MM.1S (cell line): ENCODE measurements at regions not wholly inside any gene's neighbourhood (a gene's known extent, or its start where the extent isn't known, plus 50 kb on each side); places are given as distances from the start of the nearest gene placed in this dataset.

Experiments
- EZH2 ChIP-seq: fragments of 300-600 bp; sonication (generic); optimal IDR thresholded peaks from 2 replicates; pipeline ENCODE3; 2017; ENCODE audit warnings: low read depth, mild to moderate bottlenecking, antibody characterized with exemption, low read length, mixed read lengths
- EZH2phosphoT487 ChIP-seq: fragments of 300-600 bp; sonication (generic); IDR thresholded peaks from 2 replicates; pipeline ENCODE4 v1.6.1; 2018; ENCODE audit warnings: antibody characterized with exemption, low read length
- TF ChIP-seq, protein P1 (sequence below): fragments of 300-600 bp; sonication (generic); IDR thresholded peaks from 2 replicates; pipeline ENCODE4 v1.5.1; 2016; ENCODE audit warnings: antibody characterized with exemption, low read length, mixed read lengths

DNA sequence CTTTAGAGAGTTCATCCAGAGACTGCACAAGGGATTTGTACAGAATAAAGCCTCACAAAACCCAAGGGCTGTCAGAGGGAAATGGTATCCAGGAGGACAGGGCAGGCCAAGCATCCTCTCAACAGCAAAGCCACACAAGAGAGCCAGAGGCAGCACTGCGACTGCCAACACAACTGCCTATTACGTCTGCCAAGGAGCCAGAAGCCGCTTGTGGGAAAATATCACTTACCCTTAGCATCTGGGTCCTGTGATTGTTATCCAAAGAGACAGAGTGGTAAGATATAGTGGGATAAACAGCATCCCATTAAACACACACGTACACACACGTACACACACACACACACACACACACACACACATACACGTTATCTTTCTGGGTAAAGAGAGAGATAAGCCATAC is 618.3 kb upstream of the AGTR1 start:
- TF ChIP-seq, protein P1, sequence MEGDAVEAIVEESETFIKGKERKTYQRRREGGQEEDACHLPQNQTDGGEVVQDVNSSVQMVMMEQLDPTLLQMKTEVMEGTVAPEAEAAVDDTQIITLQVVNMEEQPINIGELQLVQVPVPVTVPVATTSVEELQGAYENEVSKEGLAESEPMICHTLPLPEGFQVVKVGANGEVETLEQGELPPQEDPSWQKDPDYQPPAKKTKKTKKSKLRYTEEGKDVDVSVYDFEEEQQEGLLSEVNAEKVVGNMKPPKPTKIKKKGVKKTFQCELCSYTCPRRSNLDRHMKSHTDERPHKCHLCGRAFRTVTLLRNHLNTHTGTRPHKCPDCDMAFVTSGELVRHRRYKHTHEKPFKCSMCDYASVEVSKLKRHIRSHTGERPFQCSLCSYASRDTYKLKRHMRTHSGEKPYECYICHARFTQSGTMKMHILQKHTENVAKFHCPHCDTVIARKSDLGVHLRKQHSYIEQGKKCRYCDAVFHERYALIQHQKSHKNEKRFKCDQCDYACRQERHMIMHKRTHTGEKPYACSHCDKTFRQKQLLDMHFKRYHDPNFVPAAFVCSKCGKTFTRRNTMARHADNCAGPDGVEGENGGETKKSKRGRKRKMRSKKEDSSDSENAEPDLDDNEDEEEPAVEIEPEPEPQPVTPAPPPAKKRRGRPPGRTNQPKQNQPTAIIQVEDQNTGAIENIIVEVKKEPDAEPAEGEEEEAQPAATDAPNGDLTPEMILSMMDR, result no peak
- TF ChIP-seq EZH2, result no peak
- TF ChIP-seq EZH2phosphoT487, result no peak
